ENCODE measurements at regions not wholly inside any gene's neighbourhood (a gene's known extent, or its start where the extent isn't known, plus 50 kb on each side); places are given as distances from the start of the nearest gene placed in this dataset.

GRCh38 chr16:35258381-35258780 lies 1799.0 kb downstream of the TP53TG3F start:
- no peaks in the 10 kb centered on the region; the same call in none of the 2 replicates for H3K9me3 ChIP-seq
- H3K27me3 ChIP-seq = no peaks in the 10 kb centered on the region
- no peak overlapping the region for H3K4me3 ChIP-seq (ENCODE audit: low read depth, low read length)
- no peaks in the 10 kb centered on the region for H3K36me3 ChIP-seq
- TF ChIP-seq, protein P1, sequence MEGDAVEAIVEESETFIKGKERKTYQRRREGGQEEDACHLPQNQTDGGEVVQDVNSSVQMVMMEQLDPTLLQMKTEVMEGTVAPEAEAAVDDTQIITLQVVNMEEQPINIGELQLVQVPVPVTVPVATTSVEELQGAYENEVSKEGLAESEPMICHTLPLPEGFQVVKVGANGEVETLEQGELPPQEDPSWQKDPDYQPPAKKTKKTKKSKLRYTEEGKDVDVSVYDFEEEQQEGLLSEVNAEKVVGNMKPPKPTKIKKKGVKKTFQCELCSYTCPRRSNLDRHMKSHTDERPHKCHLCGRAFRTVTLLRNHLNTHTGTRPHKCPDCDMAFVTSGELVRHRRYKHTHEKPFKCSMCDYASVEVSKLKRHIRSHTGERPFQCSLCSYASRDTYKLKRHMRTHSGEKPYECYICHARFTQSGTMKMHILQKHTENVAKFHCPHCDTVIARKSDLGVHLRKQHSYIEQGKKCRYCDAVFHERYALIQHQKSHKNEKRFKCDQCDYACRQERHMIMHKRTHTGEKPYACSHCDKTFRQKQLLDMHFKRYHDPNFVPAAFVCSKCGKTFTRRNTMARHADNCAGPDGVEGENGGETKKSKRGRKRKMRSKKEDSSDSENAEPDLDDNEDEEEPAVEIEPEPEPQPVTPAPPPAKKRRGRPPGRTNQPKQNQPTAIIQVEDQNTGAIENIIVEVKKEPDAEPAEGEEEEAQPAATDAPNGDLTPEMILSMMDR (IDR thresholded peaks at IDR 0.05; ENCODE audit: low read depth, low read length) = no peak
- no peaks in the 10 kb centered on the region for H3K4me1 ChIP-seq
- no peak for DNase-seq

GRCh38 chr16:35295856-35296255 lies 1836.4 kb downstream of the TP53TG3F start:
- TF ChIP-seq, protein P1 (IDR thresholded peaks at IDR 0.05; ENCODE audit: low read depth, low read length) = no peak

DNA sequence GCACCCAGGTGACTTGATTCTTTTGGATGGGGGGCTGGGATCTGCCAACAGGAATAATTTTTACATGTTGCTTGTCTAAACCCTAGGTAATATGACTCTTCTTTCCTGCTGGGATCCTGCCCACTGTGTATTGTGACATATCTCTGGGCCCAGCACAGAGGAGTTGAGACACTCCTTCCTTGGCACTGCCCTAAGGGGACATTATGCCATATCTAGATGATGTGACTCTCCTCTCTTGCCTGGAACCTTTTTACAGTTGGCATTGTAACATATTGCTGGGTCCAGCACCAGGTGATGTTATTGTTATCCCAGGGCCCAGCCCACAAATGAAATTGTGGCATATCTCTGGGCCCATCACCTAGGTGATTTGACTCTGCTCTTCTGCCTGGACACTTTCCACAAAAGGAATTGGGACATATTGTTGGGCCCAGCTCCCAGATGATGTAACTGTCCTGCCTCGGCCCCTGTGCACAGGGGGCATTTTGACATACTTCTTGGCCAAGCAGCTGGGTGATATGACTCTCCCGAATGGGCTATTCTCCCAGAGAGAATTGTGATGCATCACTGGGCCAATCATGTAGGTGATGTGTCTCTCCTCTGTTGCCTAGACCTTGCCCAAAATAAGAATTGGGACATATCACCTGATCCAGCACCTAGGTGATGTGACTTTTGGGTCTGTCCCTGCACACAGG lies 1837.7 kb downstream of the TP53TG3F start:
- Histone ChIP-seq H3K4me3 (ENCODE audit: low read depth, low read length) (no peak overlapping the region), H3K36me3 (no peaks in the 10 kb centered on the region), H3K9me3 (peaks cover 10% of the 10 kb centered on the region), H3K4me1 (no peaks in the 10 kb centered on the region), H3K27me3 (no peaks in the 10 kb centered on the region)
- TF ChIP-seq, protein P1 (IDR thresholded peaks at IDR 0.05; ENCODE audit: low read depth, low read length) = no peak
- DNase-seq = no peak

More at GRCh38 chr16:35295856-35296255, 1836.4 kb downstream of the TP53TG3F start:
- Histone ChIP-seq H3K4me1 (no peaks in the 10 kb centered on the region), H3K36me3 (no peaks in the 10 kb centered on the region), H3K4me3 (ENCODE audit: low read depth, low read length) (no peak overlapping the region), H3K27me3 (no peaks in the 10 kb centered on the region), H3K9me3 (peaks cover 8% of the 10 kb centered on the region; the same call in 1 of the 2 replicates)
- DNase-seq = no peak

DNA sequence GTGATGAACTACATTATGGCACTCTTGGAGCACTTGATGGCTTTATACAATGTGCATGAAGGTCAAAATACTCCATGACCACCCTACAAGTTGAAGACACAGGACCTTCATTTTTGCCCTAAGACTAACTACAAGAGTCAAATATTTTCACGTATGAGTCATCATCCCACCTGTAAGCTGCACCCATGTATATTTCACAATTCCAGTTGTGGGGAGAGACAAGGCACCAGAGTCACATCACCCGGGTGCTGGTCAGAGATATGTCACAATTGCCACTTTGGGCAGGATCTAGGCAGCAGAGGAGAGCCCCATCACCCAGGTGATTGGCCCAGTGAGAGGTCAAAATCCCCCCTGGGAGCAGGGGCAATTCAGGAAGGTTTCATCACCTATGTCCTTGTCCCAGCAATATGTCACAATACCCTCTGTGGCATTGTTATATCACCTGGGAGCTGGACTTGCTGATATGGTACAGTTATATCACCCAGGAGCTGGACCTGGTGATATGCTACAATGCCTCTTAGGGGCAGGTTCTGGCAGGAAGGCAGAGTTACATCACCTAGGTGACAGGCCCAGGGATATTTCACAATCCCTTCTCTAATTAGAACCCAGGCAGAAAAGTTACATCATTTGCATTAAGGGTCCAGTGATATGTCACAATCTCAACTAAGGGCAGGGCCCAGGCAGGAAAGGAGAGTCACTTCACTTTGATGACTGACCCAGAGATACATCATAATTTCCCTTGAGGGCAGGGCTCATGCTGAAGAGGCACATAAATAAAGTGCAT lies 1839.2 kb downstream of the TP53TG3F start:
- H3K36me3 ChIP-seq = no peaks in the 10 kb centered on the region
- H3K9me3 ChIP-seq = peaks cover 10% of the 10 kb centered on the region
- no peaks in the 10 kb centered on the region for H3K4me1 ChIP-seq
- TF ChIP-seq, protein P1 (IDR thresholded peaks at IDR 0.05; ENCODE audit: low read depth, low read length) = no peak
- no peak for DNase-seq
- H3K4me3 ChIP-seq (ENCODE audit: low read depth, low read length) = no peak overlapping the region
- H3K27me3 ChIP-seq = no peaks in the 10 kb centered on the region

- Histone ChIP-seq H3K4me3 (ENCODE audit: low read depth, low read length) (no peak overlapping the region), H3K4me1 (no peaks in the 10 kb centered on the region), H3K9me3 (peaks cover 20% of the 10 kb centered on the region), H3K36me3 (no peaks in the 10 kb centered on the region), H3K27me3 (no peaks in the 10 kb centered on the region)
- TF ChIP-seq, protein P1 (IDR thresholded peaks at IDR 0.05; ENCODE audit: low read depth, low read length) = no peak
- DNase-seq = no peak
Observed at GRCh38 chr16:35302859-35303258, 1843.4 kb downstream of the TP53TG3F start.

- DNase-seq = no peak
- Histone ChIP-seq H3K4me1 (no peaks in the 10 kb centered on the region), H3K4me3 (ENCODE audit: low read depth, low read length) (no peak overlapping the region)
Observed at GRCh38 chr16:35305476-35305875, 1846.1 kb downstream of the TP53TG3F start.

More at GRCh38 chr16:35305476-35305875, 1846.1 kb downstream of the TP53TG3F start:
- TF ChIP-seq, protein P1 (IDR thresholded peaks at IDR 0.05; ENCODE audit: low read depth, low read length) = no peak
- Histone ChIP-seq H3K9me3 (peaks cover 19% of the 10 kb centered on the region), H3K27me3 (no peaks in the 10 kb centered on the region), H3K36me3 (no peaks in the 10 kb centered on the region)
